ENCODE measurements at regions not wholly inside any gene's neighbourhood (a gene's known extent, or its start where the extent isn't known, plus 50 kb on each side); places are given as distances from the start of the nearest gene placed in this dataset.

- no peak for TF ChIP-seq CTCF (conservative IDR thresholded peaks at IDR 0.05; ENCODE audit: low read depth, low read length)
- TF ChIP-seq EZH2phosphoT487 (IDR thresholded peaks at IDR 0.05; ENCODE audit: borderline replicate concordance, low read length), result no peak
These were observed 158.4 kb downstream of the SEC16B start for GRCh38 chr1:177811429-177811828.

All from PC-3 (cell line).